Left renal cortex interstitium (tissue), 4 donors: ENCODE measurements at regions not wholly inside any gene's neighbourhood (a gene's known extent, or its start where the extent isn't known, plus 50 kb on each side); places are given as distances from the start of the nearest gene placed in this dataset.
"Not testable (repeated sequence)": the region's sequence is repeated elsewhere in the genome, so short reads cannot be mapped to it uniquely, and the experiment has no call there.

Source experiments
- DNase-seq, 4 donors: peaks; one replicate each; pipeline ENCODE4 v3.0.0-alpha.2; 2013; ENCODE audit warnings: low read depth in 4 of 4, low spot score in 2 of 4, missing footprints in 1 of 4

GRCh38 chr3:135539854-135540253 lies 425.7 kb upstream of the PPP2R3A start:
- DNase-seq: no peak

- no peak for DNase-seq
Observed at GRCh38 chr3:135549928-135550494, 415.5 kb upstream of the PPP2R3A start.

GRCh38 chr3:135556174-135556573 lies 409.4 kb upstream of the PPP2R3A start:
- peak in 2 of 4 donors; percentile 47 to 50 for DNase-seq

- no peak for DNase-seq
Observed at GRCh38 chr3:135558150-135558783, 407.3 kb upstream of the PPP2R3A start.

- DNase-seq: no peak
Observed at GRCh38 chr3:135558906-135559305, 406.6 kb upstream of the PPP2R3A start.

- DNase-seq: no peak
Observed at GRCh38 chr3:135559802-135560201, 405.7 kb upstream of the PPP2R3A start.

GRCh38 chr3:135560847-135561246 lies 404.7 kb upstream of the PPP2R3A start:
- DNase-seq: no peak

- DNase-seq: no peak
Observed at GRCh38 chr3:135564696-135565095, 400.8 kb upstream of the PPP2R3A start.

DNA sequence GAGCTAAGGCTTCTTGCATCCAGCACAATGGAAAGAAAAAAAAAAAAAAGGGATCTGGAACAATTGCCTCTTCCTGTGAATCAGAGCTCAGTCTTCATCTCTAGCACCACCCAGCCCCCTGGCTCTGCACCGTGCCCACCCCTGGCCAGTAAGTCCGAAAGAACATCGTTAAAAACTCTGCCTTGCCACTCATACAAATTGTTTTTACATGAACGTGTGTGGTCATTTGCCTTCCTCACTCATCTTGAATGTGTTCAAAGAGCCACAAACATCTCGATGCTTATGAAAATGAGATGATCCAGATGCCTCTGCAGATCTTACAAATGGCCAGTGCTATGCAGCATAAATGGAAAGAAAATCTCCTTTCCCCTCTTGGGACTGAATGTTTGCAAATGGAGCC lies 400.0 kb upstream of the PPP2R3A start:
- DNase-seq: no peak

GRCh38 chr3:135567223-135567622 lies 398.3 kb upstream of the PPP2R3A start:
- DNase-seq: no peak

GRCh38 chr3:135576751-135577150 lies 388.8 kb upstream of the PPP2R3A start:
- no peak for DNase-seq

DNA sequence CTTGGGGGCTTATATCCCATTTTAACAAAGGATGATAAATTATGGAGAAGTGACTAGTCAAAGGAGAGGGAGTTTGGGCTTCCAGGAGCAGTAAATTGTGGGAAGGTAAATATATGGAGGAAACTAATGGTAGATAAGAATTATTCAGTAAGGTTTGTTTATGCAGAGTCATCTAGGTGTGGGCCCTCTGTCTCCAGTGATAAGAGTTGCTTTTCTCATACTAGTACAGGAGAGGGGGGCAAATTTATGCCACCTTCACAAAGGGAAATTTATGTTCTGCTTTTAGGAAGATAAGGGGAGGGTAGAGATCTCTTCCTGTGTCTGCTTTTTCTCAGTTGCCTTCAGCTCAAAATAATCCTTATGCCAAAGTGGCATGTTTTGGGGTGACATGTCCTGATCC lies 383.7 kb upstream of the PPP2R3A start:
- no peak for DNase-seq

- DNase-seq: no peak
Observed at GRCh38 chr3:135582800-135583199, 382.7 kb upstream of the PPP2R3A start.

- no peak for DNase-seq
Observed at GRCh38 chr3:135596563-135596962, 369.0 kb upstream of the PPP2R3A start.

DNA sequence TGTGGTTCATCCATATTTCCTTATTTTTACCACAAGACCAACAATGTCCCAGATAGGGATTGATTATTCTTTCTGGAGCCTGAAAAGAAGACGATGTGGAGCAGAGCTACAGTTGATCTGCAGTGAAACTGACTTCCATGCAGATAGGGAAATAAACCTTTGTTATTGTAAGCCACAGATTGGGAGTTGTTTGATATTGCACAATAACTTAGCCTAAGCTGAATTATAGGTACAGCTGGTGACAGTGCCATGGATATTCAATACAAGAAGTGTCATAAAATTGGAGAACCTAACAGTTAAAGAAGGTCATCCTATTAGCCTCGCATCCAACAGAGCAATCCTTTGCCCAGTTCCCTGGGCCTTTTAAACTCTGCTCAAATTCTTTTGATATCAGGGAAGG lies 367.7 kb upstream of the PPP2R3A start:
- no peak for DNase-seq

DNA sequence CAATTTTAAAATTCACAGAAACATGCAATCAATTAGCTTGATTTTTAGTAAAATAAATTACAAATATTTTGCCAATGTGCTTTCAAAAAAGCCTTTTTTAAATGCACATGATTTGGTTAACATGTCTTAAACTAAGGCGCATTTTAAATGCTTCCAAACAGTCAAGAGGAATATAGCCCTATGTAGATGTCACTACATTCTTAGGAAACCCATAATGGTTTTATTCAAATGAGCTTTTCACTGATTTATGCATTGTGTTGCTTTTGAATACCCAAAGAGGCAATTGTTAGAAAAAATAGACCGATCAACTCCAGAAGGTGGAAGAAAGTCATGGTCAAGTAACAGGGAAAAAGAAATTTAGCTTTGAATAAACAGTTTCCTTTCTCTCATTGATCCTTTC lies 366.9 kb upstream of the PPP2R3A start:
- no peak for DNase-seq

DNA sequence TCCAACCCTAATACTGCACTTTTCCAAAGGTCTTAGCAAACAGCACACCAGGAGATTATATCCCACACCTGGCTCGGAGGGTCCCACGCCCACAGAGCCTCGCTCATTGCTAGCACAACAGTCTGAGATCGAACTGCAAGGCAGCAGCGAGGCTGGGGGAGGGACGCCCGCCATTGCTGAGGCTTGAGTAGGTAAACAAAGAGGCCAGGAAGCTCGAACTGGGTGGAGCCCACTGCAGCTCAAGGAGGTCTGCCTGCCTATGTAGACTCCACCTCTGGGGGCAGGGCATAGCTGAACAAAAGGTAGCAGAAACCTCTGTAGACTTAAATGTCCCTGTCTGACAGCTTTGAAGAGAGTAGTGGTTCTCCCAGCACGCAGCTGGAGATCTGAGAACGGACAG lies 361.0 kb upstream of the PPP2R3A start:
- DNase-seq: not testable (repeated sequence)

DNA sequence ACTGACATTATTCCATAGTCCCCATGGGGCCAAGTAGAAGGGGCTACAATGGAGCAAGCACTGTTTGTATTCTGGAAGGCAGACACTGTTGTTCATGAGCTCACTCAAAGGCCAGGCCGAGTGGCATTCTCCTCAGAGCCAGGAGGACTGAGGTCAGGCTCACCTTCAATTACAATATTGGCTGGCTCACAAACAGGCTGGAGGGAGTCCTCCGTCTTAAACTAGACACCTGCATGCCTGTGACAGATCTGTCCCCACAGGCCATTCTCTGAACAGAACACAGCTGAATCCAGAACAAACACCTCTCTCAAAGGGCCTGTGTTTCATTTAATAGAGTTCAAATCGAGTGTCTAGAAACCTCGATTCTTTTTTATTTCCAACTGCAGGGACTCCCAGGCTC lies 347.4 kb upstream of the PPP2R3A start:
- DNase-seq: no peak

- no peak for DNase-seq
Observed at GRCh38 chr3:135621184-135621920, 344.2 kb upstream of the PPP2R3A start.

DNA sequence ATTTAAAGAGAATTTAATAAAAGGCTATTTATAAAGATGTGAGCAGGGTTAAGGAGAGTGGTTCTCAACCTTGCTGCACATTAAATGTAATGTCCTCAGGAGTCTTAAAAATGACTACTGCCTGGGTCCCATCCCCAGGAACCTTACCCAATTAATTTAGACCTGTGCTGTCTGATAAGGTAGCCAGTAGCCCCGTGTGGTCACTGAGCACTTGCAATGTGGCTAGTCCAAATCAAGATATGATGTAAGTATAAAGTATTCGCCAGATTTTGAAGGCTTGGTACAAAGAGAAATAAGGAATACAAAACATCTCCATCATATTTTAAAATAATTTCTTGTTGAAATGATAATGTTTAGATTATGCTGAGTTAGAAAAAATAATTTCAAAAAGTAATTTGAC lies 343.3 kb upstream of the PPP2R3A start:
- DNase-seq: no peak

DNA sequence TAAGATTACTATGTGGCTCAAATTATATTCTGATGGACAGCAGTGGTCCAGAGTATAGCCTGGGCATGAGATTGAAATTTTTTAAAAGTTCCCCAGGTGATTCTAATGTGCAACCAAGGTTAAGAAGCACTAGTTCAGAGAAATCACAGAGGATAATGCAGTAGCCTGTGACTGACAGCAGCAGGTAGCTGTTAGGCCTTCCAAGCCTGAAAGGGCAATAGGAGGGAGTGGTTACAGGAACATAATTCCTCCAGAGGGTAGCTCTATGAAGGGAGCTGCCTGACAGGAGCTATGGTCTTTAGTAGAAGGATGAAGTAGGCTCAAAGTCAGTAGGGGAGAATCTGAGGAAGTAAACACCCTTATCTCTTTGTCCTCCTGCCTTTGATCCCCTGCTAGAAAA lies 342.9 kb upstream of the PPP2R3A start:
- DNase-seq: no peak

DNA sequence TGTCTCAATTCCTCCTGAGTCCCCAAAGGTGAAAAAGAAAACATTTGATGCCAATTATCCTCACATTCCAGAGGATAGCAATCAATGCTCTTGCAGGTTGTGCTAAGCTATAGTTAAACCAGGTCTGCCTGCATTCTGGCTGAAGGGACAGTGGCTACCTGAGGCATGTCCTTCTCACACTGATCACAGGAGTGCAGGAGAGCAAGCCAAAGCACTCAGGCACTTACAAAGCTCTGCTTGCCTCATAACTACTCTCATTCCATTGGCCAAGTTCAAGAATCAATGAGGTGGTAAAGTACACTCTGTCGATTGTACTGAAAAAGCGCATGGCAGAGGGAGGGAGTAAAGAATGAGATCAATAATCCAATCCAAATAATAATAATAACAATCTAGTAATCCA lies 342.0 kb upstream of the PPP2R3A start:
- DNase-seq: no peak
